HL-60 (cell line): ENCODE measurements at regions not wholly inside any gene's neighbourhood (a gene's known extent, or its start where the extent isn't known, plus 50 kb on each side); places are given as distances from the start of the nearest gene placed in this dataset.

ENCODE experiments used
- DNase-seq, 2 experiments: peaks; one replicate each; pipeline ENCODE4 v3.0.0-alpha.2; 2010 to 2020; ENCODE audit warnings: low read depth in 1 of 2, low spot score in 1 of 2
- H3K27ac ChIP-seq: fragments of 250-450 bp; sonication (Bioruptor Pico); replicated peaks from 2 replicates; pipeline ENCODE4 v1.5.1; 2020; ENCODE audit warnings: mild to moderate bottlenecking, moderate library complexity
- H3K27me3 ChIP-seq: fragments of 250-450 bp; sonication (Bioruptor Pico); 2 replicates; pipeline ENCODE4 v1.5.1; 2021; ENCODE audit warnings: mild to moderate bottlenecking, moderate library complexity; ENCODE audit not compliant: insufficient read depth, poor library complexity, severe bottlenecking
- H3K4me3 ChIP-seq: replicated peaks from 2 replicates; pipeline ENCODE4 v1.5.1; 2011; ENCODE audit warnings: mild to moderate bottlenecking, control low read depth, low read length; ENCODE audit not compliant: insufficient read depth
- CTCF ChIP-seq: IDR thresholded peaks from one replicate; pipeline ENCODE4 v1.5.1; 2011; ENCODE audit warnings: low read length, control low read depth, inconsistent platforms; ENCODE audit not compliant: insufficient read depth
- GABPA ChIP-seq: IDR thresholded peaks from 2 replicates; pipeline ENCODE4 v1.6.1; 2012; ENCODE audit warnings: low read depth
- POLR2AphosphoS5 ChIP-seq: IDR thresholded peaks from 2 replicates; pipeline ENCODE4 v1.6.1; 2012; ENCODE audit warnings: low read depth
- REST ChIP-seq: IDR thresholded peaks from 2 replicates; pipeline ENCODE4 v1.6.1; 2012; ENCODE audit warnings: low read depth; ENCODE audit not compliant: insufficient replicate concordance
- SPI1 ChIP-seq: IDR thresholded peaks from 2 replicates; pipeline ENCODE4 v1.6.1; 2012; ENCODE audit warnings: low read depth, mild to moderate bottlenecking, borderline replicate concordance

- no peak overlapping the region for H3K27ac ChIP-seq
Observed at GRCh38 chr9:115939065-115939765, 214.4 kb upstream of the PAPPA start.

GRCh38 chr9:115941561-115942315 lies 211.9 kb upstream of the PAPPA start:
- Histone ChIP-seq H3K4me3 (no peak overlapping the region), H3K27ac (no peak overlapping the region), H3K27me3 (no peaks in the 10 kb centered on the region)
- TF ChIP-seq REST (no peak), POLR2AphosphoS5 (no peak), SPI1 (no peak), CTCF (no peak)
- DNase-seq, result no peak

More at GRCh38 chr9:115939065-115939765, 214.4 kb upstream of the PAPPA start:
- TF ChIP-seq REST (no peak), GABPA (no peak), POLR2AphosphoS5 (no peak), SPI1 (no peak), CTCF (no peak)
- no peaks in the 10 kb centered on the region for H3K27me3 ChIP-seq
- no peak overlapping the region for H3K4me3 ChIP-seq
- DNase-seq, result no peak

- no peak for DNase-seq
- Histone ChIP-seq H3K4me3 (no peak overlapping the region), H3K27me3 (no peaks in the 10 kb centered on the region), H3K27ac (no peak overlapping the region)
- TF ChIP-seq CTCF, result no peak
- no peak for TF ChIP-seq SPI1
- no peak for TF ChIP-seq POLR2AphosphoS5
- no peak for TF ChIP-seq REST
- no peak for TF ChIP-seq GABPA
Observed at GRCh38 chr9:115943431-115944165, 210.0 kb upstream of the PAPPA start.
